Adipocyte (in vitro differentiated cells): ENCODE measurements at regions not wholly inside any gene's neighbourhood (a gene's known extent, or its start where the extent isn't known, plus 50 kb on each side); places are given as distances from the start of the nearest gene placed in this dataset.
A peak's percentile ranks its signal among the peaks of the same experiment; 100 is the strongest.

Source experiments
- DNase-seq: peaks from one replicate; pipeline ENCODE4 v3.0.0-alpha.2; 2015; ENCODE audit warnings: low read depth
- H3K27me3 ChIP-seq: replicated peaks from 2 replicates; pipeline ENCODE4 v1.7.0; 2013; ENCODE audit warnings: mild to moderate bottlenecking, low read length, moderate library complexity; ENCODE audit not compliant: control insufficient read depth, insufficient read depth
- H3K36me3 ChIP-seq: 2 replicates; pipeline ENCODE4 v1.7.0; 2013; ENCODE audit warnings: low read length, mild to moderate bottlenecking, moderate library complexity; ENCODE audit not compliant: control insufficient read depth, insufficient read depth, severe bottlenecking
- H3K4me1 ChIP-seq: 2 replicates; pipeline ENCODE4 v1.7.0; 2013; ENCODE audit warnings: mild to moderate bottlenecking, low read length, moderate library complexity; ENCODE audit not compliant: control insufficient read depth, insufficient read depth
- H3K4me3 ChIP-seq: 2 replicates; pipeline ENCODE4 v1.7.0; 2013; ENCODE audit warnings: mild to moderate bottlenecking, low read length, moderate library complexity
- H3K9ac ChIP-seq: 2 replicates; pipeline ENCODE4 v1.7.0; 2013; ENCODE audit warnings: mild to moderate bottlenecking, low read length, moderate library complexity
- H3K9me3 ChIP-seq: 2 replicates; pipeline ENCODE4 v1.7.0; 2013; ENCODE audit warnings: mild to moderate bottlenecking, low read length, moderate library complexity; ENCODE audit not compliant: control insufficient read depth

DNA sequence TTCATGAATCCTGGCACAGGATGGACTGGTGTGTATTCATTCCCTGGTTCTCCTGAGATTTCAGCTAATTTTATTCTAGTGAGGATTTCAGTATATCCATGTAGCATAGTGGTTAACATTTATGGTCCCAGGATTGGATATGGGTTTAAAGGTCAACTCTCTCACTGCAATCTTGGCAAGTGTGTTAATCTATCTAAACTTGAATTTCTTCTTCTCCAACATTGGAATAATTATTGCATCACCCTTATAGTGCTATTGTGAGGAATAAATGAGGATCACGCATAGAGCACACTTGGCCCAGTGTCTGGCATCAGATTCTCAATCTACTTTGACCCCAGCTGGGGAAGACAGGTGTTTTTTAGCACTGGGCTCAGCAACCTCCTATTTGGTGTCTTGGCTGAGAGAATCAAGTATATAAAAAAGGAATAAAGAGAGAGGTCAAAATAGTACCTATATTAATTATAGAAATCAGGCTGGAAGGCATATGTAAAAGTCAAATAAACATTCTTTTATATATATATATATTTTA, 531.2 kb upstream of the ATP2B1 start:
- Histone ChIP-seq H3K27me3 (no peaks in the 10 kb centered on the region), H3K4me1 (peaks cover 9% of the 10 kb centered on the region), H3K4me3 (no peak overlapping the region), H3K9ac (no peak overlapping the region), H3K9me3 (no peaks in the 10 kb centered on the region), H3K36me3 (no peaks in the 10 kb centered on the region)
- no peak for DNase-seq

GRCh38 chr12:90238663-90239271, 530.1 kb upstream of the ATP2B1 start:
- DNase-seq = no peak
- Histone ChIP-seq H3K27me3 (no peaks in the 10 kb centered on the region), H3K9ac (no peak overlapping the region), H3K4me1 (peaks cover 12% of the 10 kb centered on the region), H3K9me3 (no peaks in the 10 kb centered on the region), H3K4me3 (no peak overlapping the region), H3K36me3 (no peaks in the 10 kb centered on the region)

- no peaks in the 10 kb centered on the region for H3K36me3 ChIP-seq
- H3K9ac ChIP-seq = no peak overlapping the region
- DNase-seq = no peak
- no peaks in the 10 kb centered on the region for H3K9me3 ChIP-seq
- no peaks in the 10 kb centered on the region for H3K27me3 ChIP-seq
- peaks cover 18% of the 10 kb centered on the region for H3K4me1 ChIP-seq
- no peak overlapping the region for H3K4me3 ChIP-seq
Observed at GRCh38 chr12:90237841-90238240, 529.2 kb upstream of the ATP2B1 start.

GRCh38 chr12:90235642-90236041, 527.0 kb upstream of the ATP2B1 start:
- no peaks in the 10 kb centered on the region for H3K9me3 ChIP-seq

GRCh38 chr12:90234472-90234871, 525.8 kb upstream of the ATP2B1 start:
- H3K4me3 ChIP-seq = no peak overlapping the region
- H3K9me3 ChIP-seq = no peaks in the 10 kb centered on the region
- peaks cover 18% of the 10 kb centered on the region for H3K4me1 ChIP-seq
- DNase-seq = peak; percentile 25
- no peaks in the 10 kb centered on the region for H3K27me3 ChIP-seq
- H3K36me3 ChIP-seq = no peaks in the 10 kb centered on the region
- no peak overlapping the region for H3K9ac ChIP-seq

More at GRCh38 chr12:90235642-90236041, 527.0 kb upstream of the ATP2B1 start:
- no peak overlapping the region for H3K9ac ChIP-seq
- no peaks in the 10 kb centered on the region for H3K27me3 ChIP-seq
- no peak overlapping the region for H3K4me3 ChIP-seq
- H3K4me1 ChIP-seq = peaks cover 18% of the 10 kb centered on the region
- H3K36me3 ChIP-seq = no peaks in the 10 kb centered on the region
- DNase-seq = peak; percentile 25

DNA sequence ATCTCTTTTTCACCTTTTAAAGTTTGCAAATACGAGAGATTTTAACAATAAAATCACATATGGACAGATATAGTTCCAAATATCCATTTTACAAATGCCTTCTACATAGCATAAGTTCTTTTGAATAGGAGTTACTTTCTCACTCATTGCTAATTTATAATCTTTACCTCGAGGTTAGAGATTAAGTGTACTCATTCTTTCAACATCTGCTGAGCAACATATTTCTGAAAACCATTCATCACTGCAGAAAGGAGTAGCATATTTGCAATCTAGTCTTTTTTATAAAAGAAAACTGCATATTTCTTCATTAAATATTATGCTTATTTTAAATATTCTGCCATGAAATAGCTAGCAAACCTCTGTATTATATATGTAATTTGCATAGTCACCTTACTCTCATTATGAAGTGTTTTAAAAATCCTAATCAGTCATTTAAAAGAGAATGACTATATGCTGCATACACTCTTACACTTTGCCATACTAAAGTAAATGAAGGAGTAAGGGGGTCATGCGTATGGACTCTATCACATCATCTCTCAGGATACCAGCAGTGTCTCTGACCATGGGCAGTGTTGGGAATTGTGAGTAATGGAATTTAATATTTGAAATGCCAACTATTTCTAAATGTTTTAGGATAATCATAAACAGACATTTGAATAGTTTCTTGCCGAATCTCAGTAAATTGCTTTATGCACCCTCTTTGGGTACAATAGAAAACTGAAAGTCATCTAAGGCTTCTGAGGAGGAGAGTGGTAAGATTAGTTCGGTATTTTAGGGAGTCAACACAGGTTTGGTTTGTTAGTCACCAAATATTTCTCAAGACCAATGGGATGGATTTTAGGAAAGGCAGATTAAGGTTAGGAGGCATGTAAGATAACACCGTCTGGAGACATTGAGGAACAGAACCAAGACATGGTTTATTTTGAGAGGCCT, 524.8 kb upstream of the ATP2B1 start:
- no peaks in the 10 kb centered on the region for H3K9me3 ChIP-seq
- DNase-seq = peak; percentile 71
- H3K27me3 ChIP-seq = no peaks in the 10 kb centered on the region
- H3K4me3 ChIP-seq = no peak overlapping the region
- H3K36me3 ChIP-seq = no peaks in the 10 kb centered on the region
- H3K9ac ChIP-seq = no peak overlapping the region
- H3K4me1 ChIP-seq = peaks cover 18% of the 10 kb centered on the region

GRCh38 chr12:90229407-90230170, 521.0 kb upstream of the ATP2B1 start:
- Histone ChIP-seq H3K9me3 (no peaks in the 10 kb centered on the region), H3K36me3 (no peaks in the 10 kb centered on the region), H3K27me3 (no peaks in the 10 kb centered on the region), H3K9ac (no peak overlapping the region), H3K4me3 (no peak overlapping the region), H3K4me1 (peaks cover 9% of the 10 kb centered on the region)
- peak; percentile 30 for DNase-seq

GRCh38 chr12:90226211-90226610, 517.6 kb upstream of the ATP2B1 start:
- Histone ChIP-seq H3K36me3 (no peaks in the 10 kb centered on the region), H3K4me3 (no peak overlapping the region), H3K27me3 (no peaks in the 10 kb centered on the region), H3K4me1 (no peaks in the 10 kb centered on the region), H3K9ac (no peak overlapping the region), H3K9me3 (no peaks in the 10 kb centered on the region)
- DNase-seq = no peak

GRCh38 chr12:90216815-90217214, 508.2 kb upstream of the ATP2B1 start:
- Histone ChIP-seq H3K27me3 (no peaks in the 10 kb centered on the region), H3K4me3 (no peak overlapping the region), H3K36me3 (no peaks in the 10 kb centered on the region), H3K4me1 (peaks cover 4% of the 10 kb centered on the region), H3K9me3 (no peaks in the 10 kb centered on the region), H3K9ac (no peak overlapping the region)
- no peak for DNase-seq

DNA sequence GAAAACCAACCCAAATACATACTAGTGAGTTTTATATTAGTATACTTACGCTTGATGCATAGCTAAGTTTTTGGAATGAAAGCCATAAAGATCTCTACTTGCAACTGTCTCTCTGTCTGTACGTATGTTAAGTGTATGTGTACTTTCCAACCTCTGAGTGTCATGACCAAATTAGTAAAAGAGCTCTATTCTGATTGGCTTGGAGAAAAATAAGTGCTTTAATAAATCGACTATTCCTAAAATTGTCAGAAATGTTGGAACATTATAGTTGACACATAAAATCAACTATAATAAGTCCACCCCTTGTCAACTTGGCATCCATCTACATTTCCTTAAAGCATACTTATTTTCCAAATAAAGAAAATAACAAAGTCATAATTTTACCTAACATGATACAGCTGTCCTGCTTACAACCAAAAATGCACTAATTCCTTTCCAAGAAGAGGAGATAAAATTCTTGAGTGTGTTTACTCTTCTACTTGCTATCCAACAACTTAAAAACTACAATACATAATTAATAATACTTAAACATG, 507.4 kb upstream of the ATP2B1 start:
- Histone ChIP-seq H3K4me3 (no peak overlapping the region), H3K9ac (no peak overlapping the region), H3K36me3 (no peaks in the 10 kb centered on the region), H3K4me1 (peaks cover 4% of the 10 kb centered on the region), H3K27me3 (no peaks in the 10 kb centered on the region), H3K9me3 (no peaks in the 10 kb centered on the region)
- no peak for DNase-seq

GRCh38 chr12:90211017-90211416, 502.4 kb upstream of the ATP2B1 start:
- Histone ChIP-seq H3K27me3 (no peaks in the 10 kb centered on the region), H3K4me3 (no peak overlapping the region), H3K9ac (no peak overlapping the region), H3K36me3 (no peaks in the 10 kb centered on the region), H3K4me1 (no peaks in the 10 kb centered on the region), H3K9me3 (peaks cover 2% of the 10 kb centered on the region)
- DNase-seq = peak; percentile 32
